B cell (primary cell): ENCODE measurements at regions not wholly inside any gene's neighbourhood (a gene's known extent, or its start where the extent isn't known, plus 50 kb on each side); places are given as distances from the start of the nearest gene placed in this dataset.

Source experiments
- ATAC-seq: fragments of 200-7000 bp; cut with Tn5 transposase; one replicate; pipeline ENCODE4 v1.10.0; 2021; ENCODE audit warnings: low read depth, mild to moderate bottlenecking, moderate number of reproducible peaks, moderate library complexity
- CTCF ChIA-PET: fragments of 350-600 bp; sonication (Branson Sonifier 250); formaldehyde crosslinking; loops from one replicate; lab custom pipeline; 2021; ENCODE audit warnings: antibody characterized with exemption, inconsistent platforms; lab: Charles Lee
- POLR2A ChIA-PET: fragments of 350-600 bp; sonication (Branson Sonifier 250); formaldehyde crosslinking; loops from one replicate; lab custom pipeline; 2021; ENCODE audit warnings: antibody characterized with exemption; lab: Charles Lee
- DNase-seq: peaks from one replicate; pipeline ENCODE4 v3.0.0; 2013
- H2AFZ ChIP-seq: 2 replicates; pipeline ENCODE4 v1.6.1; 2012; ENCODE audit warnings: mild to moderate bottlenecking, low read depth, low read length; ENCODE audit not compliant: insufficient read depth, poor library complexity, severe bottlenecking
- H3K27ac ChIP-seq, 2 donors: 1 replicate in 1 of 2; 2 replicates in 1 of 2; pipeline ENCODE4 v1.5.1; 2012 to 2013; ENCODE audit warnings: low read length in 2 of 2, mild to moderate bottlenecking in 2 of 2, moderate library complexity in 1 of 2
- H3K27me3 ChIP-seq, 4 experiments: fragments of 200-600 bp in 1 of 4; sonication (generic) in 1 of 4; replicated peaks in 1 of 4; 1 replicate in 2 of 4; 2 replicates in 2 of 4; pipeline versions ENCODE4 v1.6.1 to v1.7.0; 2013 to 2016; ENCODE audit warnings: low read length in 3 of 4, mild to moderate bottlenecking in 2 of 4, mixed read lengths in 1 of 4, moderate library complexity in 1 of 4; ENCODE audit not compliant: insufficient read depth in 4 of 4, control insufficient read depth in 3 of 4; ENCODE audit errors: control extremely low read depth in 1 of 4
- H3K36me3 ChIP-seq, 2 experiments: replicated peaks in 1 of 2; 1 replicate in 1 of 2; 2 replicates in 1 of 2; pipeline versions ENCODE4 v1.6.1 to v1.7.1; 2013; ENCODE audit warnings: low read length in 1 of 2; ENCODE audit not compliant: insufficient read depth in 2 of 2, control insufficient read depth in 1 of 2; ENCODE audit errors: control extremely low read depth in 1 of 2, extremely low read depth in 1 of 2
- H3K4me1 ChIP-seq, 2 donors: fragments of 200-600 bp in 1 of 2; sonication (generic) in 1 of 2; 1 replicate in 1 of 2; 2 replicates in 1 of 2; pipeline versions ENCODE4 v1.5.1 to v1.6.1; 2013 to 2017; ENCODE audit warnings: low read length in 2 of 2; ENCODE audit not compliant: control insufficient read depth in 2 of 2, insufficient read depth in 2 of 2
- H3K4me2 ChIP-seq: replicated peaks from 2 replicates; pipeline ENCODE3; 2012; ENCODE audit warnings: mild to moderate bottlenecking, low read depth, low read length; ENCODE audit not compliant: poor library complexity, severe bottlenecking
- H3K4me3 ChIP-seq, 5 experiments: fragments of 200-600 bp in 1 of 5; sonication (generic) in 1 of 5; 1 replicate in 3 of 5; 2 replicates in 2 of 5; pipeline versions ENCODE4 v1.5.1 to v1.7.0; 2011 to 2016; ENCODE audit warnings: low read length in 4 of 5, mild to moderate bottlenecking in 4 of 5, low read depth in 2 of 5, control low read depth in 1 of 5, moderate library complexity in 1 of 5; ENCODE audit not compliant: insufficient read depth in 1 of 5; ENCODE audit errors: control extremely low read depth in 1 of 5, extremely low read depth in 1 of 5
- H3K79me2 ChIP-seq: fragments of 200-600 bp; sonication (generic); one replicate; pipeline ENCODE4 v1.6.0; 2016; ENCODE audit warnings: low read length; ENCODE audit not compliant: control insufficient read depth, insufficient read depth
- H3K9ac ChIP-seq: fragments of 200-600 bp; sonication (generic); 2 replicates; pipeline ENCODE4 v1.6.1; 2017; ENCODE audit warnings: mild to moderate bottlenecking, low read length, moderate library complexity
- H3K9me3 ChIP-seq, 3 donors: one replicate each; pipeline versions ENCODE4 v1.6.1 to v1.7.1; 2013; ENCODE audit warnings: low read length in 2 of 3; ENCODE audit not compliant: control insufficient read depth in 2 of 3, insufficient read depth in 1 of 3; ENCODE audit errors: control extremely low read depth in 1 of 3
- H4K20me1 ChIP-seq: 2 replicates; pipeline ENCODE4 v1.6.0; 2012; ENCODE audit warnings: mild to moderate bottlenecking, low read length; ENCODE audit not compliant: insufficient read depth, control insufficient read depth, poor library complexity, severe bottlenecking
- H3K27ac Mint-ChIP-seq: one replicate; pipeline ENCODE4 v1.8.0; 2021; ENCODE audit warnings: mixed read lengths
- H3K27me3 Mint-ChIP-seq: one replicate; pipeline ENCODE4 v1.8.0; 2021; ENCODE audit warnings: mixed read lengths
- H3K4me1 Mint-ChIP-seq: one replicate; pipeline ENCODE4 v1.8.0; 2021; ENCODE audit warnings: mixed read lengths
- H3K4me3 Mint-ChIP-seq: one replicate; pipeline ENCODE4 v1.8.0; 2021; ENCODE audit warnings: mixed read lengths
- H3K9me3 Mint-ChIP-seq: one replicate; pipeline ENCODE4 v1.8.0; 2022; ENCODE audit warnings: mixed read lengths; ENCODE audit not compliant: insufficient read depth
- EZH2 ChIP-seq: IDR thresholded peaks from 2 replicates; pipeline ENCODE4 v1.6.1; 2012; ENCODE audit warnings: borderline replicate concordance, low read depth, mild to moderate bottlenecking, moderate library complexity, low read length; ENCODE audit not compliant: insufficient read depth, poor library complexity, severe bottlenecking
- WGBS: methylation state at CpG from one replicate; pipeline ENCODE4 v1.1.5; 2013; ENCODE audit warnings: missing lambda C conversion rate; ENCODE audit not compliant: insufficient coverage; 5-methylcytosine and 5-hydroxymethylcytosine counted together
- intact Hi-C: fragments of 100-400 bp; cut with micrococcal nuclease; formaldehyde crosslinking; loops from one replicate; pipeline ENCODE4 v1.10.0; 2022
- TF ChIP-seq, protein P1 (sequence below): fragments of 200-600 bp; IDR thresholded peaks from one replicate; pipeline ENCODE4 v1.8.0; 2022; ENCODE audit warnings: antibody characterized with exemption, mild to moderate bottlenecking

DNA sequence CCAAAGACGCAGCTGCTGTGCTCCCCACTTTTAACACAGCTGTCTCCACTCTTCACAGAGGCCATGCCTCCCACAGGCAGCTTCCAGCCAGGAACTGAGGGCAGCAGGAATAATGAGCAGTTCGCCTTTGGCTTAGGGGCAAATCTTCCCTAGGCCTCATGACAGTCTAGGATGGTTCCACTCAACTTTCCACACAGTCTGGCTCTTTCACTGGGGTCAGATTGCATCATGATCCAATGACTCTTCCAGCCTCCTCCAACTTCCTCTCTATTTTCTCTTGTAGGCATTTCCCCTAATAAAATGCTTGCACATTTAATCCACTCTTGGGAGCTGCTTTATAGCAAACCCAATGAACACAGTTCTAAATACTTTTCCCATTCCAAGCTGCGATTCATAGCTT is 271.6 kb upstream of the ATP2B1 start:
- Histone ChIP-seq H3K4me3 (no peak overlapping the region), H3K79me2 (no peaks in the 10 kb centered on the region), H3K36me3 (no peaks in the 10 kb centered on the region), H3K4me1 (no peaks in the 10 kb centered on the region), H3K4me2 (no peak overlapping the region), H3K9me3 (no peaks in the 10 kb centered on the region), H3K27me3 (no peaks in the 10 kb centered on the region), H4K20me1 (no peaks in the 10 kb centered on the region), H3K9ac (no peak overlapping the region), H2AFZ (no peak overlapping the region), H3K27ac (no peak overlapping the region)
- WGBS: 100% methylated on average over 2 of the region's 3 CpGs
- intact Hi-C loops: no loop called here
- Mint-ChIP-seq H3K4me1 (peaks cover 12% of the 10 kb centered on the region), H3K27ac (no peak overlapping the region), H3K9me3 (no peaks in the 10 kb centered on the region), H3K4me3 (no peak overlapping the region), H3K27me3 (no peaks in the 10 kb centered on the region)
- DNase-seq: no peak
- no peak for ATAC-seq
- no peak for TF ChIP-seq EZH2
- CTCF ChIA-PET: interaction anchor here (1.0 kb wide), 2 partner anchors 18 to 33 kb away, joined by 3 to 4 read pairs; no protein-coding TSS in a partner anchor
- POLR2A ChIA-PET: no interaction called here

DNA sequence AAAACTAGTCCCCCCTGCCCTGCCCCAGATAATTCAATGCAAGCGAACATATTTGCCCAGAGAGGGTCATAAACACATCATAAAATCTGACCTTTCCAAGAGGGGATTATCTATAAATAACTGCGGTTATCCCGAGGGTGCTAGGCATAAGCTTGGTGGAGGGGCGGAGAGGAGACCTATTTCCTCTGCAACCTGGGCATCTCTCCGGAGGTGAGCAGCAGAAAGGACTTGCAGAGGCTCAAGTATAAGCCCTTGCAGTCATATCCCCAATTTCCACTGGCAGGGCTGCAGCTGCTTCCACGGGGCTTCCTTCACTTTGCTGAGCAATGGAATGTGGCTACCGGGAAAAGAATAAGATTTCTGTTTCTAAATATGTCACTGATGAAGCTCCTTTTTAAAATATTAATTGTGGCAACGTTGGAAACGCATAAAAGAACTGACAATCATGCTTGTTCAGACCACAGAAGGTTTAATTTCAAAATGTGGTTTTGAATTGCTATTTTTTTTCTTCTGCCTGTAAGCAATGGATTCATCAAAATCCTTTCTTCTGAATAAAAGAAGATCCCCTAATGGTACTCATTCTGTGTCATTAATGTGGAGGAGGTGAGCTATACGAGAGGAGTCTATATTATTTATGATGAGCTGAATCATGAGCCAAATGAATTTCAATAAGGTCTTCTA is 268.9 kb upstream of the ATP2B1 start:
- no peak overlapping the region for H3K4me3 ChIP-seq
- H3K27ac ChIP-seq: no peak overlapping the region
- no peaks in the 10 kb centered on the region for H3K36me3 ChIP-seq
- Mint-ChIP-seq H3K27me3 (no peaks in the 10 kb centered on the region), H3K27ac (no peak overlapping the region), H3K9me3 (no peaks in the 10 kb centered on the region), H3K4me3 (no peak overlapping the region), H3K4me1 (peaks cover 10% of the 10 kb centered on the region)
- H3K4me2 ChIP-seq: no peak overlapping the region
- H3K27me3 ChIP-seq: no peaks in the 10 kb centered on the region
- TF ChIP-seq, protein P1, sequence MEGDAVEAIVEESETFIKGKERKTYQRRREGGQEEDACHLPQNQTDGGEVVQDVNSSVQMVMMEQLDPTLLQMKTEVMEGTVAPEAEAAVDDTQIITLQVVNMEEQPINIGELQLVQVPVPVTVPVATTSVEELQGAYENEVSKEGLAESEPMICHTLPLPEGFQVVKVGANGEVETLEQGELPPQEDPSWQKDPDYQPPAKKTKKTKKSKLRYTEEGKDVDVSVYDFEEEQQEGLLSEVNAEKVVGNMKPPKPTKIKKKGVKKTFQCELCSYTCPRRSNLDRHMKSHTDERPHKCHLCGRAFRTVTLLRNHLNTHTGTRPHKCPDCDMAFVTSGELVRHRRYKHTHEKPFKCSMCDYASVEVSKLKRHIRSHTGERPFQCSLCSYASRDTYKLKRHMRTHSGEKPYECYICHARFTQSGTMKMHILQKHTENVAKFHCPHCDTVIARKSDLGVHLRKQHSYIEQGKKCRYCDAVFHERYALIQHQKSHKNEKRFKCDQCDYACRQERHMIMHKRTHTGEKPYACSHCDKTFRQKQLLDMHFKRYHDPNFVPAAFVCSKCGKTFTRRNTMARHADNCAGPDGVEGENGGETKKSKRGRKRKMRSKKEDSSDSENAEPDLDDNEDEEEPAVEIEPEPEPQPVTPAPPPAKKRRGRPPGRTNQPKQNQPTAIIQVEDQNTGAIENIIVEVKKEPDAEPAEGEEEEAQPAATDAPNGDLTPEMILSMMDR: no peak
- no peak for TF ChIP-seq EZH2
- DNase-seq: no peak
- no peaks in the 10 kb centered on the region for H3K9me3 ChIP-seq
- 100% methylated on average over 1 of the region's 10 CpGs for WGBS
- intact Hi-C loops: no loop called here
- ATAC-seq: no peak
- no peak overlapping the region for H3K9ac ChIP-seq
- no peaks in the 10 kb centered on the region for H3K4me1 ChIP-seq
- ChIA-PET POLR2A (no interaction called here), CTCF (interaction anchor here (1.0 kb wide), 1 partner anchor 27 kb away, joined by 3 read pairs; no protein-coding TSS in a partner anchor)
- H2AFZ ChIP-seq: no peak overlapping the region
- H3K79me2 ChIP-seq: no peaks in the 10 kb centered on the region
- H4K20me1 ChIP-seq: no peaks in the 10 kb centered on the region
